Activated CD4-positive, CD25-positive, alpha-beta regulatory T cell treated with anti-CD3 and anti-CD28 coated beads, Interleukin-2, amount 50 U/mL, for 16 hours (primary cell): ENCODE measurements at regions not wholly inside any gene's neighbourhood (a gene's known extent, or its start where the extent isn't known, plus 50 kb on each side); places are given as distances from the start of the nearest gene placed in this dataset.
"Not testable (repeated sequence)": the region's sequence is repeated elsewhere in the genome, so short reads cannot be mapped to it uniquely, and the experiment has no call there.

Experiments
- DNase-seq: peaks from one replicate; pipeline ENCODE4 v3.0.0-alpha.2; 2020; ENCODE audit warnings: low read depth, low spot score

DNA sequence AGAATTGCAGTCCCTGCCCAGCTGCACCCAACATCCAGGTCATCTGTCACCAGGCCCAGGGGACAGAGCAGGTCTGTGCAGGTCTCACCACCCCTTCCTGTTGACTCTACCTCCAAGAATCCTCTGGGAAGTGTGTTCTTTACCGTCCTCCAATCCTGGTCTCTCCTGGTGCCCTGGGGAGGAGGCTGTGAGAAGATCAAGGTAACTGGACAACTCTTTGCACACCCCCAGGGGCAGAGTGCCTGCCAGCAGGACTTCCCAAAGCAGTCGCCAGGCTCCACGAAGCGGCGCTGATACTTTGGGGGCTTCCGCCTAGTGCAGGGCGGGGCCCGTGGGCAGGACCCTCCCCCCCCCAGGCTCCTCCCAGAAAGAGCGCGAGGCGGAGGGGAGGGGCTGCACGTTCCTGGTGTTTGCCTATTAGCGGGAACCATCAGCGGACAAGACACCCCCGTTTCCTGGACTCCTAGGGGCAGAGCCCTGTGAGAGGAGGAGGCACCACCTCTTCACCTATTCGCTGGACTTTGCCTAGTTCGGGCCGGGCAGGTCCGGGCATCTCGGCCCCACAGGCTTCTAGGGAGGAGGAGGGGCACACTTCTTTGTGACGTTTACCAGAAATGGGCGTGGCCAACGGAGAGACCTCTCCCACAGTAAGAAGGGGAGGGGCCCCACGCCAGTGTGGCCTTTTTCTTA is 918.0 kb downstream of the AACS start:
- DNase-seq, result no peak

GRCh38 chr12:125983784-125984500 is 918.7 kb downstream of the AACS start:
- DNase-seq, result no peak

DNA sequence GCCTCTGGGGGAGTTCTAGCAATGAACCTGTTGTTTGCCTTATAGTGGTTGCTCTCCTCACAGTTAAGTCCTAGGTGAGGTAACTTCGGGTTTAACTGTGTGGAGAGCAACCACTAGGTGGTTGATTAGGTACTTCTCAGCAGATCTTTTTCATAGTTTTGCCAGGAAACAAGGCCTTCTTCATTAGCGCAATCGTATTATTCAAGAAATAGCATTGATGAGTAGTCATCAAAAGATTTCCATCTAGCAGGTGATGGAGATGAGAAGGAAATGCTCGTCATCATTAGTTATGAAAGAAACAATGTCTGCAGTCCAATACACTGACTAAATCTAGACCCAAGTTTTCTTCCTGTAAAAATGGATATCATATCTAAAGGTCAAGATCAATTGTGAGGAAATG is 923.3 kb downstream of the AACS start:
- no peak for DNase-seq

DNA sequence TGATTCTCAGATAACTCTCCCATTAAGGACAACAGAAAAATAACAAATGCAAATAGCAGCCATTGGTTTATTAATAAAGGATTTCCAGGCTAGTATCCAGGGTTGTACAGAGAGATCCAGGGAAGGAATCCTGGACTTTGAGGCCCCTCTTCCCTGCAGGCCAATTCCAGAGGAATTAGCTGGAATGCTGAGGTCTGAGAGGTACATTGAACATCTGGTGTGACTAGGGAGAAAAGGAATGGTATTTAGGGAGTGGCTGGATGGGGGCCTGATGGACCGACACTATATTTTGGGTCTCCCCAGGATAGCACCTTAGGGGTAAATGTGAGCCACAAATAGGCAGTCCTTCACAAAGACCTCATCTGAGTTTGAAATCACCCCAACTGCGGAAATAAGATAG is 924.5 kb downstream of the AACS start:
- DNase-seq, result no peak

- no peak for DNase-seq
These were observed 931.2 kb downstream of the AACS start for GRCh38 chr12:125996443-125996842.

GRCh38 chr12:125999628-126000027 is 934.4 kb downstream of the AACS start:
- no peak for DNase-seq

DNA sequence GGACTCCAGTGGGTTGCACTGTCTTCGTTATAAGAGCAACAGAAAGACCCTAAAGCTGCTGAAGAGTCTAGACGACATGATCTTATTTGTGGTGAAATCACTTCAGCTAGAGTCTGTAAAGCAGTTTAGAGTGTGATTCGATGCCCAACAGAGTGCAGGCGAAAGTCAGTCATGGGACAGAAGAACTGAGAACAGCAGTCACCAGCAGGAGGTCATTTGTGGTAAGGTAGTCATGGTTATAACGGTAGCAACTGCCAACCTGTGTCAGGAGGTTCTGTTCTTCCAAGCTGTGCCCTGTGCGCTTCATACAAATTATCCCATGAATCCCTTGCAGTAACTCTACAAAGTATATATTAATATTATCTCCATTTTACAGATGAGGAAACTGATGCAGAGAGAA is 954.1 kb downstream of the AACS start:
- DNase-seq, result no peak

DNA sequence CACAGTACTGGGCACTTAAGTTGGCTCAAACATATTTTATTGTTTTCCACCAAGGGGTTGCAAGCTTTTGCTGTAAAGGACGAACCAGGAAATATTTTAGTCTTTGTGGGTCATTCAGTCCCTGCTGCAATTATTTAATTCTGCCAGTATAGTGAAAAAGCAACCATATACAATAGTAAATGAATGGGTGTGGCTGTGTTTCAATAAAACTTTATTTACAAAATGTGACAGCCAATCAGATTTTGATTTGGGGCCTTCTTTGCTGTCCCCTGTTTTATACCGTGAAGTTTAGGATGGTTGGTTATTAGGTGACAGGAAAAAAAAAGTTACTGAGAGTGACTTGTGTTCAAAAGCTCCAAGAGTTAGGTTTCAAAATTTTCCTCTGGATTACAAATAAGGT is 956.4 kb downstream of the AACS start:
- no peak for DNase-seq

- DNase-seq, result no peak
These were observed 962.6 kb downstream of the AACS start for GRCh38 chr12:126027825-126028224.

- no peak for DNase-seq
These were observed 965.3 kb downstream of the AACS start for GRCh38 chr12:126030573-126030972.

DNA sequence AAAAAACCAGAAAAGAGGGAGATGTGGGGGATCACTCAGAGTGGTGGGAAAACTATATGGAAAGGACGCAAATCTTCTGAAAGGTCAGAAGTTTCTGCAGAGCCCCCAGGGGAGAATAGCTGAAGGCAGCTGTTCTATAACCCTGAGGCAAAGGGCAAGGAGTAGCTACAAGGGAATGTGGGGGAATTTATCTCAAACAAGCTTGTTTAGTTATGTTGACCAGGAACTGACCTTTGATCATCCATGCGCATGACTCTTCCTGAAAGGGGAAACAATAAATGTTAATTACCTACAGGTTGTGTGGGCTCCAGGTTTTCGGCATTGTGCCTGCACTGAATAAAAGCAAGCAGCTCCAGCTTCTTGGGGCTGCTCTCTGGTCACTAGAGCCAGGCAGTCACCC is 968.5 kb downstream of the AACS start:
- DNase-seq, result no peak

DNA sequence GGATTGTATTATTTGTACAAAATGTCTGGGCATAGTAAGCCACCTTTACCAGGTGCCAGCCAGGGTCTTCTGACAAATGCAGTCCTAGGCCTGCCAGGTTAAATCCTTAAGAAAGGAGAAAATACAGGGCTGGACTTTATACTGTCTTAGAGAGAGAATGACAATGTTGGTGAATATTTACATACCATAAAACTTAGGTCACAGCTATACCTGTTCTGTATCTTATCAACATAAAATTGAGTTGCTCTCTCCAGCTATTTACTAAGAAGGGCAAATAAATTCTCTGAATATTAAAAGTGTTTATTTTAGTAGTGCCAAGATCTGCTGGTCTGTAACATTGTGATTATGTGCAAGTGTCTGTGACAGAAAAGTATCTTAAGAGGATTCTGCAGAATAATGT is 971.1 kb downstream of the AACS start:
- DNase-seq, result no peak

- no peak for DNase-seq
These were observed 973.2 kb downstream of the AACS start for GRCh38 chr12:126038434-126038833.

DNA sequence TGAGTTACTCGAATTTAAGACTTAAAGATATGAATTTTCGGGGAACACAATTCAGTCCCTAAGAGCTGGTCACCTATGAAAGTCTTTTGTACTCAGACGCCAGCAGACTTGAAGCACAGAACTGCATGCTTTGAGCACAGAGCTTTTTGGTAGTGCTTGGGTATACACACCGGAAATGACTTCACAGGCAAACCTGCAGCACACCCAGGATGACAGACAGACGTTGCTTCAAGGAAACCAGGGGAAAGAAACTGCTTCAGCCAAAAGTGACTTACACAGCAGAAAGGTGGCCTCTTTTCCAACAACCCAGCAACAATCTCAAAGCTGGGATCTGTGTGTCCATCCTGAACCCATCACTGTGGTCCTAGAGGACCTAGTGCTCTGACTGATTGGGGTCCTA is 975.1 kb downstream of the AACS start:
- DNase-seq, result no peak

- DNase-seq, result no peak
These were observed 977.1 kb downstream of the AACS start for GRCh38 chr12:126042286-126042685.

DNA sequence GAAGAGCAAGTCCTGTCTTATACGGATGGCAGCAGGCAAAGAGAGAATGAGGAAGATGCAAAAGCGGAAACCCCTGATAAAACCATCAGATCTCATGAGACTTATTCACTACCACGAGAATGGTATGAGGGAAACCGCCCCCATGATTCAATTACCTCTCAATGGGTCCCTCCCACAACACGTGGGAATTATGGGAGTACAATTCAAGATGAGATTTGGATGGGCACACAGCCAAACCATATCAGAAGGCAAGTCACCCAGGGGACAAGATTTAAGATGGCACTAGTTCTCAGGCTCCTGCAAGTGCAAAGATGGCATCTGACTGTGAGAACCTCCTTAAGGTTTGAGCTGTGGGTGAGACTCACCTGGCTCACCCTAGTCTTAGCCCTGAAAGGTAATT is 984.3 kb downstream of the AACS start:
- not testable (repeated sequence) for DNase-seq

GRCh38 chr12:126051611-126052107 is 986.4 kb downstream of the AACS start:
- DNase-seq, result no peak

DNA sequence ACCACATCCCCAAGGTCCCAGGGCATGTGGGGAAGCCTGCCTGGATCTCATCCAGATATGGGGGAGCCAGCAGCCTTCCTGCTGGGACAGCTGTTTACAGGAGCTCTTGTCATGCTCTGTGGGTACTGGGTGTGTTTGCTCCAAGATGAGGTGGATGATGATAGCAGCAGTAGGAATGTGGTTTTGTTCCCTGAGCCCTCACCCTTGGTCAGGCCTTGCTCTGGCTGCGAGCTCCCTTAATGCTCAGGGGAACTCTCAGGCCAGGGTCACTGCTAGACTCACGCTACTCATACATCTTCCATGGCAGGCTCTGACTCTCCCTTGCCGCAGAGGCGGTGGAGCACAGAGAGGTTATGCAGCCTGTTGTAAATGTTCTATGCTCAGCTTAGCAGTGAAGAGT is 990.3 kb downstream of the AACS start:
- no peak for DNase-seq

GRCh38 chr12:126061777-126062176 is 996.5 kb downstream of the AACS start:
- no peak for DNase-seq

- no peak for DNase-seq
These were observed 998.8 kb downstream of the AACS start for GRCh38 chr12:126064028-126064427.

- DNase-seq, result no peak
These were observed 1002.5 kb downstream of the AACS start for GRCh38 chr12:126067626-126068329.

DNA sequence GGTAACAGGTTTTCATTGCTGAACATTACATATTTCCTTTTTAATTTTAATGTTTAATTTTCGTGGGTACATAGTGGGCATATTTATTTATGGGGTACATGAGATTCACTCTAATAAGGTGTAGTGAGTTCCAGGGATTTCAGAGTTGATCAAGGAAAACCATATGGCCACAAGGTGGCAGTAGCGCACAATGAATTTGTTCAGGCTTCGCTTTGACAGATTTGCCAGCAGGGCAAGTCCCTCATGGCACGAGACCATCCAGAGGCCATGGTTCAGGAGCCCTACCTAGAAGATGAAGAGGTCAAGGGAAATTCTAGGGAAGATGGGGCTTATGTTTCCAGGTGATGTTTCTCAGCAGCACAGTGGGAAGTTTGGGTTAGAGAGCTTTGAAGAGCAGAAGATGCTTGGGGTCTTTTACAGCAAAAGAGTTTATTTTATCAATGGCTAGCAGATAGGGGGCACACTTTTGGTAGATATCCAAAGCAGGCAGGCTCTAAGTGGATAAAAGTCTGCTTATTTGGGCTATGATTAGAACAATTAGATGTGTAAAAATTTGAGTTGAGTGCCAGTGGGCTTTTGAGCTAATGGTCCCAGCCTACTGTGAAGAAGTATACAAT is 1004.4 kb downstream of the AACS start:
- no peak for DNase-seq
